Spleen (tissue), 11 donors: ENCODE measurements at regions not wholly inside any gene's neighbourhood (a gene's known extent, or its start where the extent isn't known, plus 50 kb on each side); places are given as distances from the start of the nearest gene placed in this dataset.

Experiments used
- DNase-seq: peaks from one replicate; pipeline ENCODE4 v3.0.0-alpha.2; 2020
- H3K27ac ChIP-seq, 8 donors: fragments of 200-600 bp; sonication (generic) in 7 of 8; 1 replicate in 4 of 8; 2 replicates in 4 of 8; pipeline versions ENCODE4 v1.5.0 to v1.8.0; 2016 to 2021; ENCODE audit warnings: inconsistent platforms in 4 of 8, mild to moderate bottlenecking in 4 of 8, moderate library complexity in 1 of 8
- H3K27me3 ChIP-seq, 7 donors: fragments of 200-600 bp; sonication (generic) in 6 of 7; replicated peaks in 1 of 7; 1 replicate in 4 of 7; 2 replicates in 3 of 7; pipeline versions ENCODE4 v1.5.0 to v1.8.0; 2016 to 2021; ENCODE audit warnings: inconsistent platforms in 3 of 7, mild to moderate bottlenecking in 1 of 7
- H3K36me3 ChIP-seq, 6 donors: fragments of 200-600 bp; sonication (generic) in 5 of 6; 1 replicate in 4 of 6; 2 replicates in 2 of 6; pipeline versions ENCODE4 v1.5.0 to v1.8.0; 2016 to 2021; ENCODE audit warnings: inconsistent platforms in 2 of 6
- H3K4me1 ChIP-seq, 6 donors: fragments of 200-600 bp; sonication (generic) in 5 of 6; 1 replicate in 3 of 6; 2 replicates in 3 of 6; pipeline versions ENCODE4 v1.5.0 to v1.8.0; 2016 to 2021; ENCODE audit warnings: inconsistent platforms in 3 of 6
- H3K4me3 ChIP-seq, 8 donors: fragments of 200-600 bp; sonication (generic) in 7 of 8; 1 replicate in 4 of 8; 2 replicates in 4 of 8; pipeline versions ENCODE4 v1.5.0 to v1.8.0; 2016 to 2021; ENCODE audit warnings: inconsistent platforms in 4 of 8, mild to moderate bottlenecking in 4 of 8, moderate library complexity in 2 of 8
- H3K9me3 ChIP-seq, 8 donors: fragments of 200-600 bp; sonication (generic) in 7 of 8; 1 replicate in 4 of 8; 2 replicates in 4 of 8; pipeline versions ENCODE4 v1.5.0 to v1.8.0; 2016 to 2021; ENCODE audit warnings: inconsistent platforms in 4 of 8
- POLR2A ChIP-seq, 3 donors: fragments of 450-650 bp; IDR thresholded peaks; one replicate each; pipeline ENCODE4 v1.5.1; 2017; ENCODE audit warnings: antibody characterized with exemption in 3 of 3, mild to moderate bottlenecking in 1 of 3
- POLR2AphosphoS5 ChIP-seq, 3 donors: sonication (generic); formaldehyde crosslinking; IDR thresholded peaks; one replicate each; pipeline ENCODE4 v1.5.1; 2017; ENCODE audit warnings: antibody characterized with exemption in 3 of 3
- WGBS, 5 donors: extraction: QIAGEN DNeasy Blood & Tissue Kit in 3 of 5; methylation state at CpG; one replicate each; pipeline versions ENCODE4 v1.1.5 to v1.1.7; 2013 to 2018; 5-methylcytosine and 5-hydroxymethylcytosine counted together
- intact Hi-C: fragments of 100-400 bp; cut with DNase I; formaldehyde crosslinking; loops from one replicate; pipeline ENCODE4 v1.15.0; 2023; ENCODE audit warnings: low total_unique reads
- TF ChIP-seq, protein P1 (sequence below), 11 experiments: fragments of 200-600 bp in 7 of 11; fragments of 450-650 bp in 4 of 11; sonication (generic) in 4 of 11; IDR thresholded peaks in 8 of 11; conservative IDR thresholded peaks in 3 of 11; 1 replicate in 7 of 11; 2 replicates in 4 of 11; pipeline versions ENCODE4 v1.4.0 to v1.8.0; 2016 to 2021; ENCODE audit warnings: antibody characterized with exemption in 11 of 11, inconsistent platforms in 4 of 11, mild to moderate bottlenecking in 1 of 11
- donor health status: healthy with polysubstance abuse.
- donor health status: DM: no; HTN: no; CAD: no; lungs with moderate emphysema.
- donor health status: DM: no; HTN: no; CAD: no.
- donor health status: Bipolar disorder and iron deficiency.
- donor health status: healthy.
- donor health status: DM: no; HTN: no; CAD: no.
- donor health status: DM: yes; HTN: yes; CAD: no.

DNA sequence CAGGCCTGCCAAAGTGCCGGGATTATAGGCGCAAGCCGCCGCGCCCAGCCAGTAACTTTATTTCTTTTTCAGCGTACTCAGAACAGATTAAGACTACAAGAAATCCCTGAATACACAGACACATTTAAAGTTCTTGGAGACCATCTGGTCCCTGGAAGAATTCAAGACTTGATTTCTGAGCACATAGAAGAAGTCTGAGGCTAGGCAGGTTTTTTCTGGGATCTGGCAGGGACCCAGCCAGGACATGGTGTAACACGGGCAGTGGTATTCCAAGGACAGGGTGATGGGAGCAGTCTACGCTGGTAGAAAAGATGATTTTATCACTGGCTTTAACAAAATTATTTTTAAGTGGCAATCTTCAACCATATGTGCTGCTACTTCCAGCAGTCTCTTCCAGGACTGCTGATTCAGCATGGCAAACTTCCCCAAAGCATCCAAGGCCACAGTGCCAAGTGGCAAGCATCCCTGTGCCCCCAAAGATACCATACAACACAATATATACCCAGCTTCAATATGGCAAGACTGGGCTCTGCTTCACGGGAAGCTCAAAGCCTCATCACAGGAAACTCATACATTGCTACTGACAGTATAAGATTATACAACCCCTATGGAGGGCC, 105.2 kb upstream of the OR5AK2 start:
- H3K4me3 ChIP-seq, result no peak overlapping the region
- H3K4me1 ChIP-seq, result no peaks in the 10 kb centered on the region
- no peak for TF ChIP-seq POLR2AphosphoS5 (IDR thresholded peaks at IDR 0.05)
- TF ChIP-seq POLR2A (IDR thresholded peaks at IDR 0.05), result no peak
- TF ChIP-seq, protein P1, sequence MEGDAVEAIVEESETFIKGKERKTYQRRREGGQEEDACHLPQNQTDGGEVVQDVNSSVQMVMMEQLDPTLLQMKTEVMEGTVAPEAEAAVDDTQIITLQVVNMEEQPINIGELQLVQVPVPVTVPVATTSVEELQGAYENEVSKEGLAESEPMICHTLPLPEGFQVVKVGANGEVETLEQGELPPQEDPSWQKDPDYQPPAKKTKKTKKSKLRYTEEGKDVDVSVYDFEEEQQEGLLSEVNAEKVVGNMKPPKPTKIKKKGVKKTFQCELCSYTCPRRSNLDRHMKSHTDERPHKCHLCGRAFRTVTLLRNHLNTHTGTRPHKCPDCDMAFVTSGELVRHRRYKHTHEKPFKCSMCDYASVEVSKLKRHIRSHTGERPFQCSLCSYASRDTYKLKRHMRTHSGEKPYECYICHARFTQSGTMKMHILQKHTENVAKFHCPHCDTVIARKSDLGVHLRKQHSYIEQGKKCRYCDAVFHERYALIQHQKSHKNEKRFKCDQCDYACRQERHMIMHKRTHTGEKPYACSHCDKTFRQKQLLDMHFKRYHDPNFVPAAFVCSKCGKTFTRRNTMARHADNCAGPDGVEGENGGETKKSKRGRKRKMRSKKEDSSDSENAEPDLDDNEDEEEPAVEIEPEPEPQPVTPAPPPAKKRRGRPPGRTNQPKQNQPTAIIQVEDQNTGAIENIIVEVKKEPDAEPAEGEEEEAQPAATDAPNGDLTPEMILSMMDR (IDR thresholded peaks at IDR 0.05 in 8 of 11, conservative IDR thresholded peaks at IDR 0.05 in 3 of 11), result no peak
- H3K27ac ChIP-seq, result no peak overlapping the region
- WGBS, 5 donors, result 86 to 89% (median 88%) methylated on average over 9 of the region's 9 CpGs
- no peak for DNase-seq
- no peaks in the 10 kb centered on the region for H3K27me3 ChIP-seq
- no peaks in the 10 kb centered on the region for H3K9me3 ChIP-seq
- H3K36me3 ChIP-seq, result no peaks in the 10 kb centered on the region
- intact Hi-C loops, result no loop called here

DNA sequence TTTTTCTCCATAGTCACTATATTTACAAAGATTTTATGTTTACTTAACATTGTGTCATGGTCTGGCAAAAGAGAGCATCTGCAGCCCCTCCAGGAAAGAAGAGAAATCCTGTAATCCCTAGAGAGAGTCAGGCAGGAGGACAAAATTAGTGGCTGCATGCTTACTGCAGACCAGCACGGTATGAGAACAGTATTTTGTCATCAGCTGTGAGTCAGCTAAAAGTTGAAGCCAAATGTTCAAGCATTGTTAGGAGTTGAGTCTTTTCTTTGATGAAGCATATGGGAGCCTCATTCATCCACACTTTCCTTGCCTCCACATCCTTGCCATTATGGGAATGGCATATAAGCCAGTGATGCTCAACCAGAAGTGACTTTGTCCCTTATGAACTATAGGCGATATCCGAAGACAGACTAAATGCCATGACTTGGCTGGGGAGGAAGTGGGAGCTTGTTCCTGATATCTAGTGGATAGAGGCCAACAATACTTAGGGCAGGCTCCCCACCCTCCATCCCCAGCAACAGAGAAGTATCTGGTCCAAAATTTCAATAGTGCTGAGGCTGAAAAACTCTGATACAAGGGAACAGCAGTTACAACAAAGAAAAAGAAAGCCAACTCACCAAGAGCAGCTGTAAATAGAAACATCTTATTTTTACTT, 112.0 kb upstream of the OR5AK2 start:
- no peaks in the 10 kb centered on the region for H3K4me1 ChIP-seq
- peaks cover 0 to 4% (median 0%) of the 10 kb centered on the region in 8 donors for H3K9me3 ChIP-seq
- TF ChIP-seq POLR2A (IDR thresholded peaks at IDR 0.05), result no peak
- TF ChIP-seq POLR2AphosphoS5 (IDR thresholded peaks at IDR 0.05), result no peak
- TF ChIP-seq, protein P1 (IDR thresholded peaks at IDR 0.05 in 8 of 11, conservative IDR thresholded peaks at IDR 0.05 in 3 of 11), result no peak
- 71 to 85% (median 72%) methylated on average over 3 of the region's 3 CpGs for WGBS, 5 donors
- H3K36me3 ChIP-seq, result no peaks in the 10 kb centered on the region
- intact Hi-C loops, result no loop called here
- no peaks in the 10 kb centered on the region for H3K27me3 ChIP-seq
- no peak overlapping the region for H3K4me3 ChIP-seq
- DNase-seq, result no peak
- H3K27ac ChIP-seq, result no peak overlapping the region

DNA sequence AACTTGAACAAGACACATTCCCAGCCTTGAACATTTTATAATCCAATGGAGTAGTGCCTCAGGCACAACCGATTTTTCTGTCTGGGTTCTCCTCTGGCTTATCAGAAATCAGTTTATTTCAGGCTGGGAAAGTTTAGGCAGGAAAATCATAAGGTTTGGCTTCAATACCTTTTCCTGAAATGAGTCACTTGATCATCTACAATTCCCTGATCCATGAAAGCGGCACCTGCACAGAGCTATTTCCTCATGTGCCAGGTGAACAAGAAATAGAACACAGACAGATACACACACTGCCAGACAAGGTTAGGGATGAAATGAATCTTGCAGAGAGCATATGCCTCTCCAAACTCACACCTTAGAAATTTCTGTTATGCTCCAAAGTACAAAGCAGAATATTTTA, 106.7 kb upstream of the OR9G4 start:
- H3K27ac ChIP-seq, result no peak overlapping the region
- H3K36me3 ChIP-seq, result no peaks in the 10 kb centered on the region
- WGBS, 5 donors, result 74 to 90% (median 81%) methylated on average over 2 of the region's 2 CpGs
- no peaks in the 10 kb centered on the region for H3K27me3 ChIP-seq
- peaks cover 0 to 5% (median 0%) of the 10 kb centered on the region in 8 donors for H3K9me3 ChIP-seq
- intact Hi-C loops, result no loop called here
- H3K4me1 ChIP-seq, result no peaks in the 10 kb centered on the region
- TF ChIP-seq, protein P1 (IDR thresholded peaks at IDR 0.05 in 8 of 11, conservative IDR thresholded peaks at IDR 0.05 in 3 of 11), result no peak
- TF ChIP-seq POLR2A (IDR thresholded peaks at IDR 0.05), result no peak
- no peak for TF ChIP-seq POLR2AphosphoS5 (IDR thresholded peaks at IDR 0.05)
- DNase-seq, result no peak
- H3K4me3 ChIP-seq, result no peak overlapping the region

DNA sequence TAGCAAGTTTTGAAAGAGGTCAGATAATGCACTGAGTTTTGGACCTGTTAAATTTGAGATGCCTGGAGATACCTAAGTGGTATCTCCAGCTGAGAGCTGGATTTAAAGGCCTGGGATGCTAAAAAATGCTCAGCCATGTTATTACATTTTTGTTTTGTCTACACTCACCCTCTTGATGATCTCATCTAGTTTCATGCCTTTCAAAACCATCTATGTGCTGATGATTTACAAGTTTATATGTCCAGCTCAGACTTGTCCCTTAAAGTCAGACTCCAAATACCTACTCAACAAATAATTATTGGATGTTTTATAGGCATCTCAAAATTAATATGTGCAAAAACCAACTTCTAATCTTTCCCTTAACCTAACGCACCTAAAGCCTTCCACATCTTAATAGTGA, 103.6 kb upstream of the OR9G4 start:
- no peak for TF ChIP-seq POLR2AphosphoS5 (IDR thresholded peaks at IDR 0.05)
- TF ChIP-seq, protein P1 (IDR thresholded peaks at IDR 0.05 in 8 of 11, conservative IDR thresholded peaks at IDR 0.05 in 3 of 11), result no peak
- TF ChIP-seq POLR2A (IDR thresholded peaks at IDR 0.05), result no peak
- intact Hi-C loops, result no loop called here
- DNase-seq, result no peak
- Histone ChIP-seq H3K4me1 (no peaks in the 10 kb centered on the region), H3K36me3 (no peaks in the 10 kb centered on the region), H3K9me3 (peaks cover 0 to 5% (median 0%) of the 10 kb centered on the region in 8 donors), H3K27ac (no peak overlapping the region), H3K4me3 (no peak overlapping the region), H3K27me3 (no peaks in the 10 kb centered on the region)
- 83 to 94% (median 91%) methylated on average over 1 of the region's 1 CpG for WGBS, 5 donors
